ENCODE measurements at regions not wholly inside any gene's neighbourhood (a gene's known extent, or its start where the extent isn't known, plus 50 kb on each side); places are given as distances from the start of the nearest gene placed in this dataset.

GRCh38 chr12:131217024-131217586, 263.4 kb downstream of the ADGRD1 start (continued):
- TF ChIP-seq, protein P1, sequence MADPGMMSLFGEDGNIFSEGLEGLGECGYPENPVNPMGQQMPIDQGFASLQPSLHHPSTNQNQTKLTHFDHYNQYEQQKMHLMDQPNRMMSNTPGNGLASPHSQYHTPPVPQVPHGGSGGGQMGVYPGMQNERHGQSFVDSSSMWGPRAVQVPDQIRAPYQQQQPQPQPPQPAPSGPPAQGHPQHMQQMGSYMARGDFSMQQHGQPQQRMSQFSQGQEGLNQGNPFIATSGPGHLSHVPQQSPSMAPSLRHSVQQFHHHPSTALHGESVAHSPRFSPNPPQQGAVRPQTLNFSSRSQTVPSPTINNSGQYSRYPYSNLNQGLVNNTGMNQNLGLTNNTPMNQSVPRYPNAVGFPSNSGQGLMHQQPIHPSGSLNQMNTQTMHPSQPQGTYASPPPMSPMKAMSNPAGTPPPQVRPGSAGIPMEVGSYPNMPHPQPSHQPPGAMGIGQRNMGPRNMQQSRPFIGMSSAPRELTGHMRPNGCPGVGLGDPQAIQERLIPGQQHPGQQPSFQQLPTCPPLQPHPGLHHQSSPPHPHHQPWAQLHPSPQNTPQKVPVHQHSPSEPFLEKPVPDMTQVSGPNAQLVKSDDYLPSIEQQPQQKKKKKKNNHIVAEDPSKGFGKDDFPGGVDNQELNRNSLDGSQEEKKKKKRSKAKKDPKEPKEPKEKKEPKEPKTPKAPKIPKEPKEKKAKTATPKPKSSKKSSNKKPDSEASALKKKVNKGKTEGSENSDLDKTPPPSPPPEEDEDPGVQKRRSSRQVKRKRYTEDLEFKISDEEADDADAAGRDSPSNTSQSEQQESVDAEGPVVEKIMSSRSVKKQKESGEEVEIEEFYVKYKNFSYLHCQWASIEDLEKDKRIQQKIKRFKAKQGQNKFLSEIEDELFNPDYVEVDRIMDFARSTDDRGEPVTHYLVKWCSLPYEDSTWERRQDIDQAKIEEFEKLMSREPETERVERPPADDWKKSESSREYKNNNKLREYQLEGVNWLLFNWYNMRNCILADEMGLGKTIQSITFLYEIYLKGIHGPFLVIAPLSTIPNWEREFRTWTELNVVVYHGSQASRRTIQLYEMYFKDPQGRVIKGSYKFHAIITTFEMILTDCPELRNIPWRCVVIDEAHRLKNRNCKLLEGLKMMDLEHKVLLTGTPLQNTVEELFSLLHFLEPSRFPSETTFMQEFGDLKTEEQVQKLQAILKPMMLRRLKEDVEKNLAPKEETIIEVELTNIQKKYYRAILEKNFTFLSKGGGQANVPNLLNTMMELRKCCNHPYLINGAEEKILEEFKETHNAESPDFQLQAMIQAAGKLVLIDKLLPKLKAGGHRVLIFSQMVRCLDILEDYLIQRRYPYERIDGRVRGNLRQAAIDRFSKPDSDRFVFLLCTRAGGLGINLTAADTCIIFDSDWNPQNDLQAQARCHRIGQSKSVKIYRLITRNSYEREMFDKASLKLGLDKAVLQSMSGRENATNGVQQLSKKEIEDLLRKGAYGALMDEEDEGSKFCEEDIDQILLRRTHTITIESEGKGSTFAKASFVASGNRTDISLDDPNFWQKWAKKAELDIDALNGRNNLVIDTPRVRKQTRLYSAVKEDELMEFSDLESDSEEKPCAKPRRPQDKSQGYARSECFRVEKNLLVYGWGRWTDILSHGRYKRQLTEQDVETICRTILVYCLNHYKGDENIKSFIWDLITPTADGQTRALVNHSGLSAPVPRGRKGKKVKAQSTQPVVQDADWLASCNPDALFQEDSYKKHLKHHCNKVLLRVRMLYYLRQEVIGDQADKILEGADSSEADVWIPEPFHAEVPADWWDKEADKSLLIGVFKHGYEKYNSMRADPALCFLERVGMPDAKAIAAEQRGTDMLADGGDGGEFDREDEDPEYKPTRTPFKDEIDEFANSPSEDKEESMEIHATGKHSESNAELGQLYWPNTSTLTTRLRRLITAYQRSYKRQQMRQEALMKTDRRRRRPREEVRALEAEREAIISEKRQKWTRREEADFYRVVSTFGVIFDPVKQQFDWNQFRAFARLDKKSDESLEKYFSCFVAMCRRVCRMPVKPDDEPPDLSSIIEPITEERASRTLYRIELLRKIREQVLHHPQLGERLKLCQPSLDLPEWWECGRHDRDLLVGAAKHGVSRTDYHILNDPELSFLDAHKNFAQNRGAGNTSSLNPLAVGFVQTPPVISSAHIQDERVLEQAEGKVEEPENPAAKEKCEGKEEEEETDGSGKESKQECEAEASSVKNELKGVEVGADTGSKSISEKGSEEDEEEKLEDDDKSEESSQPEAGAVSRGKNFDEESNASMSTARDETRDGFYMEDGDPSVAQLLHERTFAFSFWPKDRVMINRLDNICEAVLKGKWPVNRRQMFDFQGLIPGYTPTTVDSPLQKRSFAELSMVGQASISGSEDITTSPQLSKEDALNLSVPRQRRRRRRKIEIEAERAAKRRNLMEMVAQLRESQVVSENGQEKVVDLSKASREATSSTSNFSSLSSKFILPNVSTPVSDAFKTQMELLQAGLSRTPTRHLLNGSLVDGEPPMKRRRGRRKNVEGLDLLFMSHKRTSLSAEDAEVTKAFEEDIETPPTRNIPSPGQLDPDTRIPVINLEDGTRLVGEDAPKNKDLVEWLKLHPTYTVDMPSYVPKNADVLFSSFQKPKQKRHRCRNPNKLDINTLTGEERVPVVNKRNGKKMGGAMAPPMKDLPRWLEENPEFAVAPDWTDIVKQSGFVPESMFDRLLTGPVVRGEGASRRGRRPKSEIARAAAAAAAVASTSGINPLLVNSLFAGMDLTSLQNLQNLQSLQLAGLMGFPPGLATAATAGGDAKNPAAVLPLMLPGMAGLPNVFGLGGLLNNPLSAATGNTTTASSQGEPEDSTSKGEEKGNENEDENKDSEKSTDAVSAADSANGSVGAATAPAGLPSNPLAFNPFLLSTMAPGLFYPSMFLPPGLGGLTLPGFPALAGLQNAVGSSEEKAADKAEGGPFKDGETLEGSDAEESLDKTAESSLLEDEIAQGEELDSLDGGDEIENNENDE (IDR thresholded peaks at IDR 0.05; ENCODE audit: insufficient replicate concordance, low read length): no peak
- TF ChIP-seq SP1 (IDR thresholded peaks at IDR 0.05; ENCODE audit: low read depth, low read length) (no peak), MAX (IDR thresholded peaks at IDR 0.05) (no peak), TAF1 (IDR thresholded peaks at IDR 0.05; ENCODE audit: low read depth, low read length) (no peak), NANOG (IDR thresholded peaks at IDR 0.05; ENCODE audit: insufficient read depth, low read depth, low read length, poor library complexity, severe bottlenecking) (no peak), EGR1 (IDR thresholded peaks at IDR 0.05; ENCODE audit: borderline replicate concordance, low read depth, low read length) (no peak), CBX5 (IDR thresholded peaks at IDR 0.05; ENCODE audit: low read depth, low read length) (no peak), GABPA (IDR thresholded peaks at IDR 0.05; ENCODE audit: borderline replicate concordance, insufficient read depth, low read length) (no peak), SP2 (IDR thresholded peaks at IDR 0.05; ENCODE audit: low read length) (no peak), PHF8 (conservative IDR thresholded peaks at IDR 0.05; ENCODE audit: low read depth, low read length) (no peak), SUZ12 (IDR thresholded peaks at IDR 0.05; ENCODE audit: low read length) (no peak), FOSL1 (IDR thresholded peaks at IDR 0.05; ENCODE audit: insufficient read depth, low read depth, low read length) (no peak)

All from H1 (cell line).